GM12878 (cell line): ENCODE measurements at regions not wholly inside any gene's neighbourhood (a gene's known extent, or its start where the extent isn't known, plus 50 kb on each side); places are given as distances from the start of the nearest gene placed in this dataset.

Experiments used
- ATAC-seq: fragments of 200-7000 bp; cut with Tn5 transposase; 3 replicates; pipeline ENCODE4 v1.9.1; 2020; ENCODE audit warnings: mild to moderate bottlenecking, moderate library complexity
- BruUV-seq: library from RNA; stranded (reverse); fragments of 400-500 nt; replicated peaks from 2 replicates; lab custom pipeline; 2021; lab: Mats Ljungman, UMichigan
- CTCF ChIA-PET: fragments of 300-600 bp; sonication (Branson Sonifier 250); formaldehyde crosslinking; extraction: SDS; loops from one replicate; lab custom pipeline; 2021; ENCODE audit warnings: inconsistent platforms; lab: Yijun Ruan, JAX
- POLR2A ChIA-PET: fragments of 350-600 bp; formaldehyde crosslinking; extraction: SDS; loops from one replicate; lab custom pipeline; 2021; ENCODE audit warnings: inconsistent platforms; lab: Charles Lee
- RAD21 ChIA-PET: fragments of 300-600 bp; sonication (Branson Sonifier 250); formaldehyde crosslinking; loops from one replicate; lab custom pipeline; 2023; ENCODE audit warnings: antibody characterized with exemption; ENCODE audit not compliant: unreplicated experiment; lab: Charles Lee
- SMC1A ChIA-PET: fragments of 300-600 bp; sonication (Branson Sonifier 250); formaldehyde crosslinking; loops from one replicate; lab custom pipeline; 2023; ENCODE audit not compliant: unreplicated experiment, uncharacterized antibody; lab: Charles Lee
- DNase-seq: peaks from one replicate; pipeline ENCODE4 v3.0.0-alpha.2; 2011; ENCODE audit warnings: low read depth, low spot score
- FAIRE-seq: peaks from 3 replicates; lab custom pipeline; 2011; peaks lifted over from hg19 to GRCh38; lab: Jason Lieb, UNC
- H2AFZ ChIP-seq: 2 replicates; pipeline ENCODE4 v1.6.0; 2011; ENCODE audit warnings: low read depth, low read length, control low read depth; ENCODE audit not compliant: control insufficient read depth
- H3K27ac ChIP-seq: 2 replicates; pipeline ENCODE4 v1.5.1; 2011; ENCODE audit warnings: control low read depth; ENCODE audit not compliant: control insufficient read depth, insufficient read depth
- H3K27me3 ChIP-seq, 2 experiments: replicated peaks in 1 of 2; 2 replicates each; pipeline versions ENCODE4 v1.6.0 to v1.6.1; 2011; ENCODE audit warnings: low read length in 1 of 2; ENCODE audit not compliant: control insufficient read depth in 2 of 2, insufficient read depth in 2 of 2
- H3K36me3 ChIP-seq, 2 experiments: 2 replicates each; pipeline ENCODE4 v1.5.1; 2011; ENCODE audit warnings: low read length in 1 of 2; ENCODE audit not compliant: control insufficient read depth in 2 of 2, insufficient read depth in 2 of 2
- H3K4me1 ChIP-seq: 2 replicates; pipeline ENCODE4 v1.6.1; 2011; ENCODE audit warnings: mild to moderate bottlenecking, low read length, moderate library complexity, mixed read lengths; ENCODE audit not compliant: control insufficient read depth, insufficient read depth
- H3K4me2 ChIP-seq: 2 replicates; pipeline ENCODE4 v1.6.0; 2011; ENCODE audit warnings: control low read depth; ENCODE audit not compliant: control insufficient read depth, insufficient read depth
- H3K4me3 ChIP-seq: fragments of 200-600 bp; sonication (generic); 2 replicates; pipeline ENCODE4 v1.5.1; 2016
- H3K79me2 ChIP-seq: 2 replicates; pipeline ENCODE4 v1.6.0; 2011; ENCODE audit warnings: low read length; ENCODE audit not compliant: control insufficient read depth, insufficient read depth
- H3K9ac ChIP-seq: 2 replicates; pipeline ENCODE4 v1.8.0; 2011; ENCODE audit warnings: low read length, control low read depth, mixed read lengths; ENCODE audit not compliant: control insufficient read depth, insufficient read depth
- H3K9me3 ChIP-seq: replicated peaks from 3 replicates; pipeline ENCODE4 v1.5.1; 2011; ENCODE audit warnings: mild to moderate bottlenecking, low read length; ENCODE audit not compliant: control insufficient read depth, insufficient read depth
- H4K20me1 ChIP-seq: 2 replicates; pipeline ENCODE4 v1.6.0; 2011; ENCODE audit not compliant: control insufficient read depth, insufficient read depth
- BRCA1 ChIP-seq: IDR thresholded peaks from 2 replicates; pipeline ENCODE4 v1.6.1; 2011; ENCODE audit warnings: low read depth, low read length, improper control_type of control experiment
- CEBPZ ChIP-seq: fragments of 150-350 bp; IDR thresholded peaks from 2 replicates; pipeline ENCODE4 v1.6.1; 2016; ENCODE audit warnings: low read depth, low read length
- CREB1 ChIP-seq: IDR thresholded peaks from 2 replicates; pipeline ENCODE4 v1.6.1; 2012; ENCODE audit warnings: low read depth, mild to moderate bottlenecking, inconsistent platforms
- CUX1 ChIP-seq: IDR thresholded peaks from 2 replicates; pipeline ENCODE4 v1.6.1; 2012; ENCODE audit warnings: improper control_type of control experiment, low read depth, low read length; ENCODE audit not compliant: insufficient replicate concordance
- EZH2 ChIP-seq: IDR thresholded peaks from 2 replicates; pipeline ENCODE4 v1.6.1; 2012; ENCODE audit warnings: low read depth, mild to moderate bottlenecking, control low read depth, inconsistent platforms, low read length, borderline replicate concordance; ENCODE audit not compliant: control insufficient read depth
- IKZF1 ChIP-seq: fragments of 450-650 bp; conservative IDR thresholded peaks from 2 replicates; pipeline ENCODE4 v1.6.1; 2017; ENCODE audit warnings: antibody characterized with exemption, mild to moderate bottlenecking
- MTA2 ChIP-seq: fragments of 450-650 bp; IDR thresholded peaks from 2 replicates; pipeline ENCODE4 v1.6.1; 2016; ENCODE audit warnings: low read depth, mild to moderate bottlenecking, moderate library complexity
- PKNOX1 ChIP-seq: fragments of 450-650 bp; IDR thresholded peaks from 2 replicates; pipeline ENCODE4 v1.6.1; 2016; ENCODE audit warnings: mild to moderate bottlenecking
- SMAD5 ChIP-seq: IDR thresholded peaks from 2 replicates; pipeline ENCODE4 v1.6.1; 2016; ENCODE audit warnings: antibody characterized with exemption, low read depth
- TBL1XR1 ChIP-seq: IDR thresholded peaks from 2 replicates; pipeline ENCODE4 v1.6.1; 2012; ENCODE audit warnings: low read depth, low read length, improper control_type of control experiment
- TCF7 ChIP-seq: IDR thresholded peaks from 2 replicates; pipeline ENCODE4 v1.6.1; 2014; ENCODE audit warnings: antibody characterized with exemption, borderline replicate concordance
- ZNF207 ChIP-seq: fragments of 450-650 bp; IDR thresholded peaks from 2 replicates; pipeline ENCODE4 v1.6.1; 2014; ENCODE audit warnings: antibody characterized with exemption, mild to moderate bottlenecking, borderline replicate concordance
- ZZZ3 ChIP-seq: IDR thresholded peaks from 2 replicates; pipeline ENCODE4 v1.6.1; 2011; ENCODE audit warnings: low read depth; ENCODE audit not compliant: control insufficient read depth, insufficient read length
- WGBS: methylation state at CpG from one replicate; pipeline ENCODE4 v1.1.6; 2016; ENCODE audit warnings: low lambda C conversion rate; ENCODE audit not compliant: insufficient replicate concordance, insufficient coverage; ENCODE audit errors: missing lambda C conversion rate; 5-methylcytosine and 5-hydroxymethylcytosine counted together
- in situ Hi-C: fragments of 300-500 bp; cut with MboI; formaldehyde crosslinking; loops from 9 replicates; pipeline ENCODE4 v1.14.3; 2018; ENCODE audit warnings: mixed read lengths
- intact Hi-C: fragments of 100-400 bp; cut with micrococcal nuclease; formaldehyde crosslinking; loops from one replicate; pipeline ENCODE4 v1.14.2; 2022; ENCODE audit not compliant: unreplicated experiment

GRCh38 chr12:24111086-24111485, 161.6 kb upstream of the SOX5 start:
- FAIRE-seq, result no peak
- POLR2A ChIA-PET, result no interaction called here
- no TSS peak for BruUV-seq
- TF ChIP-seq CUX1 (no peak), CREB1 (no peak), TCF7 (no peak), ZNF207 (no peak), SMAD5 (no peak), BRCA1 (no peak), CEBPZ (no peak), EZH2 (no peak), TBL1XR1 (no peak), IKZF1 (no peak), MTA2 (no peak), ZZZ3 (no peak), PKNOX1 (no peak)

More at GRCh38 chr12:24111086-24111485, 161.6 kb upstream of the SOX5 start:
- ATAC-seq, result no peak
- no peak overlapping the region for H2AFZ ChIP-seq
- WGBS, result 100% methylated on average over 1 of the region's 1 CpG
- ChIA-PET CTCF (interaction anchor here (1.1 to 2.9 kb wide), 2 partner anchors 9 to 11 kb away, joined by 3 to 9 read pairs; no protein-coding TSS in a partner anchor), SMC1A (interaction anchor here (1.8 kb wide), 1 partner anchor 480 kb away, joined by 5 read pairs; no protein-coding TSS in a partner anchor), RAD21 (no interaction called here)
- H3K27me3 ChIP-seq, result no peaks in the 10 kb centered on the region
- H3K79me2 ChIP-seq, result no peaks in the 10 kb centered on the region
- H3K9me3 ChIP-seq, result no peaks in the 10 kb centered on the region
- no peak overlapping the region for H3K27ac ChIP-seq
- H3K4me3 ChIP-seq, result no peak overlapping the region
- H3K4me2 ChIP-seq, result no peak overlapping the region
- no peaks in the 10 kb centered on the region for H4K20me1 ChIP-seq
- no peak for DNase-seq
- no peaks in the 10 kb centered on the region for H3K4me1 ChIP-seq
- intact Hi-C loops, result loop anchor here (5.0 kb wide), 1 partner anchor 726 kb away; no protein-coding TSS in a partner anchor
- in situ Hi-C loops, result no loop called here
- H3K9ac ChIP-seq, result no peak overlapping the region
- H3K36me3 ChIP-seq, result no peaks in the 10 kb centered on the region
